PFSK-1 (cell line): ENCODE measurements at regions not wholly inside any gene's neighbourhood (a gene's known extent, or its start where the extent isn't known, plus 50 kb on each side); places are given as distances from the start of the nearest gene placed in this dataset.

Experiments
- POLR2AphosphoS5 ChIP-seq: IDR thresholded peaks from 2 replicates; pipeline ENCODE4 v1.6.1; 2012; ENCODE audit warnings: low read depth, mild to moderate bottlenecking, control low read depth, low read length, moderate library complexity
- REST ChIP-seq, 2 experiments: IDR thresholded peaks; 2 replicates each; pipeline versions ENCODE4 v1.6.1 to v1.8.0; 2011 to 2012; ENCODE audit warnings: low read depth in 2 of 2, low read length in 2 of 2, control low read depth in 1 of 2, inconsistent platforms in 1 of 2, mild to moderate bottlenecking in 1 of 2, moderate library complexity in 1 of 2; ENCODE audit not compliant: insufficient read depth in 1 of 2
- SIN3A ChIP-seq: IDR thresholded peaks from 2 replicates; pipeline ENCODE4 v1.6.1; 2012; ENCODE audit warnings: mild to moderate bottlenecking, low read length, moderate library complexity, borderline replicate concordance; ENCODE audit not compliant: insufficient read depth
- TAF1 ChIP-seq: IDR thresholded peaks from 2 replicates; pipeline ENCODE4 v1.6.1; 2012; ENCODE audit warnings: low read length, control low read depth, borderline replicate concordance; ENCODE audit not compliant: insufficient read depth

GRCh38 chr2:12062053-12062395, 315.6 kb downstream of the LPIN1 start:
- TF ChIP-seq SIN3A (no peak), TAF1 (no peak), POLR2AphosphoS5 (no peak), REST (IDR thresholded peaks at IDR 0.05; ENCODE audit: insufficient read depth in 1 of 2, low read depth in 2 of 2, low read length in 2 of 2) (no peak)
